ENCODE measurements at regions not wholly inside any gene's neighbourhood (a gene's known extent, or its start where the extent isn't known, plus 50 kb on each side); places are given as distances from the start of the nearest gene placed in this dataset.

- Histone ChIP-seq H3K4me1 (no peaks in the 10 kb centered on the region), H3K27ac (no peak overlapping the region), H3K27me3 (no peaks in the 10 kb centered on the region), H3K9me3 (replicated peaks) (no peaks in the 10 kb centered on the region), H3K4me3 (no peak overlapping the region), H3K36me3 (no peaks in the 10 kb centered on the region)
- DNase-seq, result no peak
Measured at GRCh38 chr2:164252568-164253287, 368.6 kb downstream of the GRB14 start.

- H3K4me3 ChIP-seq, result no peak overlapping the region
- no peaks in the 10 kb centered on the region for H3K4me1 ChIP-seq
- no peaks in the 10 kb centered on the region for H3K9me3 ChIP-seq (replicated peaks)
- DNase-seq, result no peak
- no peaks in the 10 kb centered on the region for H3K36me3 ChIP-seq
- no peak overlapping the region for H3K27ac ChIP-seq
- H3K27me3 ChIP-seq, result no peaks in the 10 kb centered on the region
Measured at GRCh38 chr2:164243315-164243714, 378.0 kb downstream of the GRB14 start.

GRCh38 chr2:164242409-164242808 lies 378.9 kb downstream of the GRB14 start:
- H3K4me1 ChIP-seq, result no peaks in the 10 kb centered on the region
- H3K27me3 ChIP-seq, result no peaks in the 10 kb centered on the region
- no peaks in the 10 kb centered on the region for H3K36me3 ChIP-seq
- no peak overlapping the region for H3K4me3 ChIP-seq
- H3K9me3 ChIP-seq (replicated peaks), result no peaks in the 10 kb centered on the region
- DNase-seq, result no peak
- no peak overlapping the region for H3K27ac ChIP-seq

- Histone ChIP-seq H3K27ac (no peak overlapping the region), H3K9me3 (replicated peaks) (no peaks in the 10 kb centered on the region), H3K4me1 (no peaks in the 10 kb centered on the region), H3K36me3 (no peaks in the 10 kb centered on the region), H3K27me3 (no peaks in the 10 kb centered on the region), H3K4me3 (no peak overlapping the region)
- no peak for DNase-seq
Measured at GRCh38 chr2:164234074-164234473, 387.2 kb downstream of the GRB14 start.

DNA sequence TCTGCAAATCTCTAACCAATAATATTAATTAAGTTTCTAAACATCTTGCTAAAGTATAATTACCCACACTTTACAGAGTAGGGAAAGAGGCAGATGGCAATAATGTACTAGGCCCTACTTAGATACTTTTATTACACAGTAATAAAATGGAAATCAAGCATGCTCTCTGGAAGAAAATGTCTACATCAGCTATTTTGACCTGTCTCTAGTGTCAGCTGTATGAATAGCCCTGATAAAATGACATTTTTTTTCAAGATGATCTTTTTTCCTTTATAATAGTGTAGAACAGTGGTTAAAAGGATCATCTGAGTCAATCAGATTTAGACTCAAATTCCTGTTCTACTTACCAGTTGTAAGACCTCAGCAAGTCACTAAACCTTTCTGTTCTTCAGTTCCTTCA lies 397.3 kb downstream of the GRB14 start:
- DNase-seq, result no peak
- Histone ChIP-seq H3K27ac (no peak overlapping the region), H3K4me1 (no peaks in the 10 kb centered on the region), H3K4me3 (no peak overlapping the region), H3K36me3 (no peaks in the 10 kb centered on the region), H3K9me3 (replicated peaks) (no peaks in the 10 kb centered on the region), H3K27me3 (no peaks in the 10 kb centered on the region)

- Histone ChIP-seq H3K9me3 (replicated peaks) (no peaks in the 10 kb centered on the region), H3K4me1 (no peaks in the 10 kb centered on the region), H3K36me3 (no peaks in the 10 kb centered on the region), H3K27ac (no peak overlapping the region), H3K27me3 (no peaks in the 10 kb centered on the region), H3K4me3 (no peak overlapping the region)
- DNase-seq, result no peak
Measured at GRCh38 chr2:164221473-164221872, 399.8 kb downstream of the GRB14 start.

- no peaks in the 10 kb centered on the region for H3K27me3 ChIP-seq
- H3K9me3 ChIP-seq (replicated peaks), result no peaks in the 10 kb centered on the region
- H3K4me1 ChIP-seq, result no peaks in the 10 kb centered on the region
- no peak overlapping the region for H3K27ac ChIP-seq
- DNase-seq, result no peak
- no peak overlapping the region for H3K4me3 ChIP-seq
- no peaks in the 10 kb centered on the region for H3K36me3 ChIP-seq
Measured at GRCh38 chr2:164220265-164220664, 401.0 kb downstream of the GRB14 start.

DNA sequence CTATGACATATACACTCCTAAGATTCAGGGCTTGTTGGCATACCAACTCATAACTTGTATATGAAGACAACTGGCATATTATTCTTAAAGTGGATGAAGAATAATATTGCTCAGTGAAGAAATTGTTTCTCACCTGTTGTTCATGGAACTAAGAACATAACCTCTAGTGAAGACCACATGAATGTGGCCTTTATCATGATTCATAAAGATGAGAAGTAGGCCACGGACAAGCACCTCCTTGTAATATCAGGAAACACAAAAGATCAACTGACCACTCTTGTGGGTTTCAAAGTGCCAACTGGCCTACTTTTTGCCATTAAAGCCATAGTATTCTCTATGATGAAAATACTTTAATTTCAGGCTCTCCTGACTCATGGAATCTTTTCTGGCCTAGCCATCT lies 407.4 kb downstream of the GRB14 start:
- H3K27me3 ChIP-seq, result no peaks in the 10 kb centered on the region
- H3K36me3 ChIP-seq, result no peaks in the 10 kb centered on the region
- H3K4me1 ChIP-seq, result peaks cover 5% of the 10 kb centered on the region; the same call in 1 of the 2 replicates
- no peaks in the 10 kb centered on the region for H3K9me3 ChIP-seq (replicated peaks)
- H3K4me3 ChIP-seq, result no peak overlapping the region
- H3K27ac ChIP-seq, result 0 out of 2 replicates have a peak overlapping the region, but pooled peaks have one; percentile 10
- DNase-seq, result peak; percentile 1 to 26

GRCh38 chr2:164205347-164205746 lies 415.9 kb downstream of the GRB14 start:
- Histone ChIP-seq H3K9me3 (replicated peaks) (no peaks in the 10 kb centered on the region), H3K36me3 (no peaks in the 10 kb centered on the region), H3K27me3 (no peaks in the 10 kb centered on the region), H3K4me1 (peaks cover 18% of the 10 kb centered on the region), H3K4me3 (no peak overlapping the region), H3K27ac (no peak overlapping the region)
- DNase-seq, result peak; percentile 26 to 71

DNA sequence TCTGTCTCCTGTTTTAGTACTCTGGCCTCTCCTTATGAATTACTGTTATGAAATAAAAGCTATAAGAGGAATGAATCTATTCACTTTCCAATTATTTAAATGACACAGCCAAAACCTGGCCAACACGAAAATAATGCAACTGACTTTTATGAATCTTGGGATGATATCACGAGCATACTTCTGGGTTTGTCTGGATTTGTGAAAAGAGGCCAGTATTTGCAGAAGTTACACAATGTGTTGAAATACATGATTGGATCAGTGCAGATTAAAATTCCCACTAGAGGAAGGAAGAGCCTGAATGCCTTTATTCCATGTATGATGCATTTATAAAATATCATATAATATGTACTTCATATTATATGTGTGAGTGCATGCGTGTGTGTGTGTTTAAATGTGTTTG lies 418.2 kb downstream of the GRB14 start:
- no peak for DNase-seq
- no peaks in the 10 kb centered on the region for H3K36me3 ChIP-seq
- no peak overlapping the region for H3K4me3 ChIP-seq
- no peak overlapping the region for H3K27ac ChIP-seq
- no peaks in the 10 kb centered on the region for H3K27me3 ChIP-seq
- peaks cover 18% of the 10 kb centered on the region for H3K4me1 ChIP-seq
- H3K9me3 ChIP-seq (replicated peaks), result no peaks in the 10 kb centered on the region

GRCh38 chr2:164198256-164198655 lies 423.0 kb downstream of the GRB14 start:
- DNase-seq, result no peak
- no peak overlapping the region for H3K27ac ChIP-seq
- H3K4me3 ChIP-seq, result no peak overlapping the region
- H3K36me3 ChIP-seq, result no peaks in the 10 kb centered on the region
- H3K4me1 ChIP-seq, result no peaks in the 10 kb centered on the region
- no peaks in the 10 kb centered on the region for H3K9me3 ChIP-seq (replicated peaks)
- no peaks in the 10 kb centered on the region for H3K27me3 ChIP-seq

DNA sequence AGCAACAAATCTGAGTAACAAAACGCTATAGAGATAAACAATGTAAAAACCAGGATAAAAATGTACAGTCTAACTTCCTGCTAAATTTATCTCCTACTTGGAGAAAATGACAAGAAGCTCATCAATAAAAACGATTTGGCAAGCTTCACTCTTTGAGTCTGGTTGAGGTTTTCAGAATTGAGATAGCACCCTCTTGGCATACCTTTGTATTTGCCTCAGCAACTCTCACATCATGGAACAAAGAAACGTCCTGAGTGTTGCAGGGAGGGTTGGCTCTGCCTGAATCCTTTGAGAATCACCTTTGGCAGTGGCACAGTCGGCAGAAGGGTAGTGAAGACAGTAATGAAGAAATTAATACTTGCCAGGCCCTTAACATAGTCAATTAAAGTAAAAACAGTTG lies 430.6 kb downstream of the GRB14 start:
- H3K4me1 ChIP-seq, result no peaks in the 10 kb centered on the region
- DNase-seq, result no peak

DNA sequence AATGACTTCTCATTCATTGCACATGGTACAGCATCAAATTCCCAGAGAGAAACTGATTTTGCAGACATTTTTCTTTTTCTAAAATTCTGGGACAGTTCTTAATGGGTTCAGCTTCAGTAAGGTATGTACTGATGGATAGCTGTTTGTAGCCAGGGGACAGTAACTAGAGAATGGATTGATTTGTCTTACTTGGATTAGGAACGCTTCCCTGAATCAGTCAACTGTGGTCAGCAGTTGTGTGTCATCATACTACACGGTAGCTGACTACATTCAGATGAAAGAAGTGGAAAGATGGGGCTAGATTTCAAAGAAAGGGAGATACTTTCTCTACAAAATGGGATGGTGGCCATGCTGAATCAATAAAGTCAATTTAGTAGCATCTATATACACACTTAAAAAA lies 431.4 kb downstream of the GRB14 start:
- no peaks in the 10 kb centered on the region for H3K36me3 ChIP-seq
- no peak overlapping the region for H3K4me3 ChIP-seq
- no peak for DNase-seq
- H3K27ac ChIP-seq, result no peak overlapping the region
- H3K27me3 ChIP-seq, result no peaks in the 10 kb centered on the region
- H3K4me1 ChIP-seq, result no peaks in the 10 kb centered on the region
- no peaks in the 10 kb centered on the region for H3K9me3 ChIP-seq (replicated peaks)

More for the DNA sequence above, 430.6 kb downstream of the GRB14 start:
- Histone ChIP-seq H3K9me3 (replicated peaks) (no peaks in the 10 kb centered on the region), H3K4me3 (no peak overlapping the region), H3K27me3 (no peaks in the 10 kb centered on the region), H3K36me3 (no peaks in the 10 kb centered on the region), H3K27ac (no peak overlapping the region)

- Histone ChIP-seq H3K4me1 (no peaks in the 10 kb centered on the region), H3K36me3 (no peaks in the 10 kb centered on the region), H3K9me3 (replicated peaks) (no peaks in the 10 kb centered on the region), H3K27me3 (no peaks in the 10 kb centered on the region), H3K27ac (no peak overlapping the region), H3K4me3 (no peak overlapping the region)
- DNase-seq, result no peak
Measured at GRCh38 chr2:164187121-164187520, 434.2 kb downstream of the GRB14 start.

DNA sequence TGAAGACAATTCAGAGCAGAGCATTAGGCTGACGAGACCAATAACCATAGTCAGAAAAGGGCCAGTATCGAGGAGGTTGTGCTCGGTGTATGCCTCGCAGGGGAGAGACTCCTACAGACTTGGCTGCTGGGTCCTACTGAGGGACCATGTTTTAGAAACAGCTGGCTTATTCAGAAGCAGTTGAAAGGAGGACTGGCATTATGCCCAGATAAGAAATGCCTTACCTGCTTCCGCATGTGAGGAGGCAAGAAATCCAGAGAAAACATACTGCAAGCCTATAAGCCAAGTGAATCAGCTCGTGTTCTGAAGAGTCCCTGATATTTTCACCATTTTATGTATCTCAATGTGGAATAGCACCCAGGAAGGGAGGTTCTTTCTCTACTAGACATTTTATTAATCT lies 434.7 kb downstream of the GRB14 start:
- peak in 1 of 2 experiments; percentile 26 for DNase-seq
- no peaks in the 10 kb centered on the region for H3K9me3 ChIP-seq (replicated peaks)
- no peak overlapping the region for H3K27ac ChIP-seq
- no peaks in the 10 kb centered on the region for H3K27me3 ChIP-seq
- H3K36me3 ChIP-seq, result no peaks in the 10 kb centered on the region
- H3K4me3 ChIP-seq, result no peak overlapping the region
- H3K4me1 ChIP-seq, result no peaks in the 10 kb centered on the region

DNA sequence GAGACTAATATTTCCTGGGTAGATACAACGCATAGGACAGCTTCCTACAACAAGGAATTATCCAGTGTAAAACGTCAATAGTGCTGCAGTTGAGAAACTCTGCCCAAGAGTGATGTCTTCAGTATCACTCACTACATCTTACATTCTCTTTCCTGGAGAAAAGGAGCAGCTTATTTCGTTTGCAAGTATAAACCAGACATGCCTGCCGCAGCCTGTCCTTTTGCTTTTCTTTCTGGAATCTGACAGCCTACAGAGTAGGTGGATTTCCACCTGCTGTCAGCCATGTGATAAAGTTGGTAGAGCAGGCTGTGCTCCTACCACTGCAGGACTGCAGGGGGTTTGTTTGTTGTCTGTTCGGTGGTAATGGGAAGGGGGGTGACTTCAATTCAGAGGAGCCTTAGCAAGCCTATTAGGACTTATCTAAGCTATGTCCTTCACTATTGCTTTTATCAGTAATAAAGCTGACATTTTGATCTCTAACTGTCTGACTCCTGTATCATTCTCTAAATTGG lies 439.1 kb downstream of the GRB14 start:
- H3K36me3 ChIP-seq, result no peaks in the 10 kb centered on the region
- H3K9me3 ChIP-seq (replicated peaks), result no peaks in the 10 kb centered on the region
- no peak overlapping the region for H3K27ac ChIP-seq
- H3K4me3 ChIP-seq, result no peak overlapping the region
- no peak for DNase-seq
- H3K4me1 ChIP-seq, result no peaks in the 10 kb centered on the region
- H3K27me3 ChIP-seq, result no peaks in the 10 kb centered on the region

Measured in SJCRH30 (cell line).